GM12878 (cell line): ENCODE measurements at regions not wholly inside any gene's neighbourhood (a gene's known extent, or its start where the extent isn't known, plus 50 kb on each side); places are given as distances from the start of the nearest gene placed in this dataset.

Experiments used
- ATAC-seq: fragments of 200-7000 bp; cut with Tn5 transposase; 3 replicates; pipeline ENCODE4 v1.9.1; 2020; ENCODE audit warnings: mild to moderate bottlenecking, moderate library complexity
- BruUV-seq: library from RNA; stranded (reverse); fragments of 400-500 nt; replicated peaks from 2 replicates; lab custom pipeline; 2021; lab: Mats Ljungman, UMichigan
- CTCF ChIA-PET: fragments of 300-600 bp; sonication (Branson Sonifier 250); formaldehyde crosslinking; extraction: SDS; loops from one replicate; lab custom pipeline; 2021; ENCODE audit warnings: inconsistent platforms; lab: Yijun Ruan, JAX
- POLR2A ChIA-PET: fragments of 350-600 bp; formaldehyde crosslinking; extraction: SDS; loops from one replicate; lab custom pipeline; 2021; ENCODE audit warnings: inconsistent platforms; lab: Charles Lee
- RAD21 ChIA-PET: fragments of 300-600 bp; sonication (Branson Sonifier 250); formaldehyde crosslinking; loops from one replicate; lab custom pipeline; 2023; ENCODE audit warnings: antibody characterized with exemption; ENCODE audit not compliant: unreplicated experiment; lab: Charles Lee
- SMC1A ChIA-PET: fragments of 300-600 bp; sonication (Branson Sonifier 250); formaldehyde crosslinking; loops from one replicate; lab custom pipeline; 2023; ENCODE audit not compliant: unreplicated experiment, uncharacterized antibody; lab: Charles Lee
- DNase-seq: peaks from one replicate; pipeline ENCODE4 v3.0.0-alpha.2; 2011; ENCODE audit warnings: low read depth, low spot score
- FAIRE-seq: peaks from 3 replicates; lab custom pipeline; 2011; peaks lifted over from hg19 to GRCh38; lab: Jason Lieb, UNC
- H2AFZ ChIP-seq: 2 replicates; pipeline ENCODE4 v1.6.0; 2011; ENCODE audit warnings: low read depth, low read length, control low read depth; ENCODE audit not compliant: control insufficient read depth
- H3K27ac ChIP-seq: 2 replicates; pipeline ENCODE4 v1.5.1; 2011; ENCODE audit warnings: control low read depth; ENCODE audit not compliant: control insufficient read depth, insufficient read depth
- H3K27me3 ChIP-seq, 2 experiments: replicated peaks in 1 of 2; 2 replicates each; pipeline versions ENCODE4 v1.6.0 to v1.6.1; 2011; ENCODE audit warnings: low read length in 1 of 2; ENCODE audit not compliant: control insufficient read depth in 2 of 2, insufficient read depth in 2 of 2
- H3K36me3 ChIP-seq, 2 experiments: 2 replicates each; pipeline ENCODE4 v1.5.1; 2011; ENCODE audit warnings: low read length in 1 of 2; ENCODE audit not compliant: control insufficient read depth in 2 of 2, insufficient read depth in 2 of 2
- H3K4me1 ChIP-seq: 2 replicates; pipeline ENCODE4 v1.6.1; 2011; ENCODE audit warnings: mild to moderate bottlenecking, low read length, moderate library complexity, mixed read lengths; ENCODE audit not compliant: control insufficient read depth, insufficient read depth
- H3K4me2 ChIP-seq: 2 replicates; pipeline ENCODE4 v1.6.0; 2011; ENCODE audit warnings: control low read depth; ENCODE audit not compliant: control insufficient read depth, insufficient read depth
- H3K4me3 ChIP-seq: fragments of 200-600 bp; sonication (generic); 2 replicates; pipeline ENCODE4 v1.5.1; 2016
- H3K79me2 ChIP-seq: 2 replicates; pipeline ENCODE4 v1.6.0; 2011; ENCODE audit warnings: low read length; ENCODE audit not compliant: control insufficient read depth, insufficient read depth
- H3K9ac ChIP-seq: 2 replicates; pipeline ENCODE4 v1.8.0; 2011; ENCODE audit warnings: low read length, control low read depth, mixed read lengths; ENCODE audit not compliant: control insufficient read depth, insufficient read depth
- H3K9me3 ChIP-seq: replicated peaks from 3 replicates; pipeline ENCODE4 v1.5.1; 2011; ENCODE audit warnings: mild to moderate bottlenecking, low read length; ENCODE audit not compliant: control insufficient read depth, insufficient read depth
- H4K20me1 ChIP-seq: 2 replicates; pipeline ENCODE4 v1.6.0; 2011; ENCODE audit not compliant: control insufficient read depth, insufficient read depth
- ASH2L ChIP-seq: fragments of 300-600, 200-600 bp; sonication (generic); IDR thresholded peaks from 2 replicates; pipeline ENCODE4 v1.6.1; 2017; ENCODE audit warnings: low read depth, mild to moderate bottlenecking, borderline replicate concordance
- BMI1 ChIP-seq: fragments of 450-650 bp; IDR thresholded peaks from 2 replicates; pipeline ENCODE4 v1.6.1; 2016; ENCODE audit warnings: mild to moderate bottlenecking, moderate library complexity, borderline replicate concordance
- EED ChIP-seq: sonication (generic); IDR thresholded peaks from 2 replicates; pipeline ENCODE4 v1.6.1; 2016; ENCODE audit warnings: antibody characterized with exemption, low read depth
- EGR1 ChIP-seq, 2 experiments: IDR thresholded peaks; 1 replicate in 1 of 2; 2 replicates in 1 of 2; pipeline ENCODE4 v1.6.1; 2011 to 2012; ENCODE audit warnings: low read depth in 2 of 2, low read length in 2 of 2, borderline replicate concordance in 1 of 2, mild to moderate bottlenecking in 1 of 2, moderate library complexity in 1 of 2
- GABPA ChIP-seq: IDR thresholded peaks from 2 replicates; pipeline ENCODE4 v1.6.1; 2014; ENCODE audit warnings: antibody characterized with exemption, low read depth, mild to moderate bottlenecking, inconsistent platforms
- JUND ChIP-seq: IDR thresholded peaks from 2 replicates; pipeline ENCODE4 v1.6.1; 2012; ENCODE audit warnings: low read depth, mild to moderate bottlenecking, low read length, improper control_type of control experiment, moderate library complexity
- KLF5 ChIP-seq: fragments of 450-650 bp; IDR thresholded peaks from 2 replicates; pipeline ENCODE4 v1.6.1; 2014; ENCODE audit warnings: mild to moderate bottlenecking; ENCODE audit not compliant: partially characterized antibody
- MYC ChIP-seq: IDR thresholded peaks from 2 replicates; pipeline ENCODE4 v1.6.1; 2011; ENCODE audit warnings: mild to moderate bottlenecking, low read length, moderate library complexity, inconsistent platforms; ENCODE audit not compliant: insufficient read depth, insufficient replicate concordance, insufficient read length, severe bottlenecking
- NFIC ChIP-seq: IDR thresholded peaks from 2 replicates; pipeline ENCODE4 v1.6.1; 2012; ENCODE audit warnings: low read depth, mild to moderate bottlenecking, inconsistent platforms, low read length, moderate library complexity
- NFXL1 ChIP-seq: fragments of 450-650 bp; IDR thresholded peaks from 2 replicates; pipeline ENCODE4 v1.6.1; 2017; ENCODE audit warnings: antibody characterized with exemption, mild to moderate bottlenecking, borderline replicate concordance
- POLR2AphosphoS2 ChIP-seq: IDR thresholded peaks from 2 replicates; pipeline ENCODE4 v1.6.1; 2011; ENCODE audit warnings: low read depth, mild to moderate bottlenecking, low read length, improper control_type of control experiment, moderate library complexity
- RFX5 ChIP-seq: IDR thresholded peaks from 2 replicates; pipeline ENCODE4 v1.6.1; 2011; ENCODE audit warnings: low read depth, low read length, improper control_type of control experiment
- STAT1 ChIP-seq: fragments of 450-650 bp; conservative IDR thresholded peaks from 2 replicates; pipeline ENCODE4 v1.6.1; 2014; ENCODE audit warnings: antibody characterized with exemption, mild to moderate bottlenecking
- STAT3 ChIP-seq: IDR thresholded peaks from 2 replicates; pipeline ENCODE4 v1.6.1; 2011; ENCODE audit warnings: low read depth, low read length, improper control_type of control experiment
- ZNF274 ChIP-seq: IDR thresholded peaks from one replicate; pipeline ENCODE4 v1.8.0; 2011; ENCODE audit not compliant: insufficient read length, insufficient read depth
- WGBS: methylation state at CpG from one replicate; pipeline ENCODE4 v1.1.6; 2016; ENCODE audit warnings: low lambda C conversion rate; ENCODE audit not compliant: insufficient replicate concordance, insufficient coverage; ENCODE audit errors: missing lambda C conversion rate; 5-methylcytosine and 5-hydroxymethylcytosine counted together
- in situ Hi-C: fragments of 300-500 bp; cut with MboI; formaldehyde crosslinking; loops from 9 replicates; pipeline ENCODE4 v1.14.3; 2018; ENCODE audit warnings: mixed read lengths
- intact Hi-C: fragments of 100-400 bp; cut with micrococcal nuclease; formaldehyde crosslinking; loops from one replicate; pipeline ENCODE4 v1.14.2; 2022; ENCODE audit not compliant: unreplicated experiment
- TF ChIP-seq, protein P1 (sequence below): fragments of 450-650 bp; IDR thresholded peaks from 2 replicates; pipeline ENCODE4 v1.6.1; 2018; ENCODE audit warnings: borderline replicate concordance, mild to moderate bottlenecking; ENCODE audit not compliant: partially characterized antibody
- TF ChIP-seq, protein P2 (sequence below): fragments of 450-650 bp; IDR thresholded peaks from 2 replicates; pipeline ENCODE4 v1.6.1; 2017; ENCODE audit warnings: low read depth, mild to moderate bottlenecking, moderate library complexity
- TF ChIP-seq, protein P3 (sequence below), 3 experiments: IDR thresholded peaks in 2 of 3; conservative IDR thresholded peaks in 1 of 3; 2 replicates each; pipeline ENCODE4 v1.5.1; 2011; ENCODE audit warnings: low read depth in 3 of 3, low read length in 3 of 3, mild to moderate bottlenecking in 3 of 3, control low read depth in 2 of 3, moderate library complexity in 2 of 3, inconsistent platforms in 1 of 3, mixed read lengths in 1 of 3; ENCODE audit not compliant: control insufficient read depth in 2 of 3, insufficient read depth in 1 of 3; ENCODE audit errors: extremely low read depth in 1 of 3

DNA sequence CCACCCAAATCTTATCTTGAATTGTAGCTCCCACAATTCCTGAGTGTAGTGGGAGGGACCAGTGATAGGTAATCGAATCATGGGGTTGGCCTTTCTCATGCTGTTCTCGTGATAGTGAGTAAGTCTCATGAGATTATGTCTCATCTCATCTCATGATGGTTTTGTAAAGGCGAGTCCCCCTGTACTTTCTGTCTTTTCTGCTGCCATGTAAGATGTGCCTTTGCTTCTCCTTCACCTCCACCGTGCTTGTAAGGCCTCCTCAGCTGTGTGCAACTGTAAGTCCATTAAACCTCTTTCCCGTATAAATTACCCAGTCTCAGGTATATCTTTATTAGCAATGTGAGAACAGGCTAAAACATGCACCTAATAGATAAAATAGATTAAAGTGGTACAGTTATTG lies 756.4 kb upstream of the SLITRK5 start:
- ChIA-PET POLR2A (no interaction called here), SMC1A (no interaction called here), RAD21 (no interaction called here), CTCF (no interaction called here)
- H3K4me2 ChIP-seq: no peak overlapping the region
- no peaks in the 10 kb centered on the region for H3K36me3 ChIP-seq
- H3K4me1 ChIP-seq: no peaks in the 10 kb centered on the region
- 22% methylated on average over 5 of the region's 5 CpGs for WGBS
- no peak for FAIRE-seq
- H3K27ac ChIP-seq: no peak overlapping the region
- BruUV-seq: no TSS peak
- no peak overlapping the region for H3K9ac ChIP-seq
- in situ Hi-C loops: no loop called here
- no peaks in the 10 kb centered on the region for H3K9me3 ChIP-seq
- H3K4me3 ChIP-seq: no peak overlapping the region
- H3K79me2 ChIP-seq: no peaks in the 10 kb centered on the region
- no peak overlapping the region for H2AFZ ChIP-seq
- no peak for ATAC-seq
- intact Hi-C loops: no loop called here
- TF ChIP-seq, protein P1, sequence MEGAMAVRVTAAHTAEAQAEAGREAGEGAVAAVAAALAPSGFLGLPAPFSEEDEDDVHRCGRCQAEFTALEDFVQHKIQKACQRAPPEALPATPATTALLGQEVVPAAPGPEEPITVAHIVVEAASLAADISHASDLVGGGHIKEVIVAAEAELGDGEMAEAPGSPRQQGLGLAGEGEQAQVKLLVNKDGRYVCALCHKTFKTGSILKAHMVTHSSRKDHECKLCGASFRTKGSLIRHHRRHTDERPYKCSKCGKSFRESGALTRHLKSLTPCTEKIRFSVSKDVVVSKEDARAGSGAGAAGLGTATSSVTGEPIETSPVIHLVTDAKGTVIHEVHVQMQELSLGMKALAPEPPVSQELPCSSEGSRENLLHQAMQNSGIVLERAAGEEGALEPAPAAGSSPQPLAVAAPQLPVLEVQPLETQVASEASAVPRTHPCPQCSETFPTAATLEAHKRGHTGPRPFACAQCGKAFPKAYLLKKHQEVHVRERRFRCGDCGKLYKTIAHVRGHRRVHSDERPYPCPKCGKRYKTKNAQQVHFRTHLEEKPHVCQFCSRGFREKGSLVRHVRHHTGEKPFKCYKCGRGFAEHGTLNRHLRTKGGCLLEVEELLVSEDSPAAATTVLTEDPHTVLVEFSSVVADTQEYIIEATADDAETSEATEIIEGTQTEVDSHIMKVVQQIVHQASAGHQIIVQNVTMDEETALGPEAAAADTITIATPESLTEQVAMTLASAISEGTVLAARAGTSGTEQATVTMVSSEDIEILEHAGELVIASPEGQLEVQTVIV: no peak
- TF ChIP-seq BMI1 (no peak), NFXL1 (no peak), POLR2AphosphoS2 (no peak), GABPA (no peak), STAT3 (no peak), KLF5 (no peak), RFX5 (no peak), ZNF274 (no peak), ASH2L (no peak), EGR1 (IDR thresholded peaks at IDR 0.05; ENCODE audit: borderline replicate concordance in 1 of 2, low read depth in 2 of 2, low read length in 2 of 2) (no peak), EED (no peak), STAT1 (no peak), MYC (no peak), JUND (no peak), NFIC (no peak)
- TF ChIP-seq, protein P2, sequence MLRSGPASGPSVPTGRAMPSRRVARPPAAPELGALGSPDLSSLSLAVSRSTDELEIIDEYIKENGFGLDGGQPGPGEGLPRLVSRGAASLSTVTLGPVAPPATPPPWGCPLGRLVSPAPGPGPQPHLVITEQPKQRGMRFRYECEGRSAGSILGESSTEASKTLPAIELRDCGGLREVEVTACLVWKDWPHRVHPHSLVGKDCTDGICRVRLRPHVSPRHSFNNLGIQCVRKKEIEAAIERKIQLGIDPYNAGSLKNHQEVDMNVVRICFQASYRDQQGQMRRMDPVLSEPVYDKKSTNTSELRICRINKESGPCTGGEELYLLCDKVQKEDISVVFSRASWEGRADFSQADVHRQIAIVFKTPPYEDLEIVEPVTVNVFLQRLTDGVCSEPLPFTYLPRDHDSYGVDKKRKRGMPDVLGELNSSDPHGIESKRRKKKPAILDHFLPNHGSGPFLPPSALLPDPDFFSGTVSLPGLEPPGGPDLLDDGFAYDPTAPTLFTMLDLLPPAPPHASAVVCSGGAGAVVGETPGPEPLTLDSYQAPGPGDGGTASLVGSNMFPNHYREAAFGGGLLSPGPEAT: no peak
- TF ChIP-seq, protein P3, sequence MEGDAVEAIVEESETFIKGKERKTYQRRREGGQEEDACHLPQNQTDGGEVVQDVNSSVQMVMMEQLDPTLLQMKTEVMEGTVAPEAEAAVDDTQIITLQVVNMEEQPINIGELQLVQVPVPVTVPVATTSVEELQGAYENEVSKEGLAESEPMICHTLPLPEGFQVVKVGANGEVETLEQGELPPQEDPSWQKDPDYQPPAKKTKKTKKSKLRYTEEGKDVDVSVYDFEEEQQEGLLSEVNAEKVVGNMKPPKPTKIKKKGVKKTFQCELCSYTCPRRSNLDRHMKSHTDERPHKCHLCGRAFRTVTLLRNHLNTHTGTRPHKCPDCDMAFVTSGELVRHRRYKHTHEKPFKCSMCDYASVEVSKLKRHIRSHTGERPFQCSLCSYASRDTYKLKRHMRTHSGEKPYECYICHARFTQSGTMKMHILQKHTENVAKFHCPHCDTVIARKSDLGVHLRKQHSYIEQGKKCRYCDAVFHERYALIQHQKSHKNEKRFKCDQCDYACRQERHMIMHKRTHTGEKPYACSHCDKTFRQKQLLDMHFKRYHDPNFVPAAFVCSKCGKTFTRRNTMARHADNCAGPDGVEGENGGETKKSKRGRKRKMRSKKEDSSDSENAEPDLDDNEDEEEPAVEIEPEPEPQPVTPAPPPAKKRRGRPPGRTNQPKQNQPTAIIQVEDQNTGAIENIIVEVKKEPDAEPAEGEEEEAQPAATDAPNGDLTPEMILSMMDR (IDR thresholded peaks at IDR 0.05 in 2 of 3, conservative IDR thresholded peaks at IDR 0.05 in 1 of 3; ENCODE audit: control insufficient read depth in 2 of 3, extremely low read depth in 1 of 3, insufficient read depth in 1 of 3, low read depth in 3 of 3, low read length in 3 of 3): no peak
- TF ChIP-seq, all 136 proteins: peak for 0
- Histone ChIP-seq H4K20me1 (no peaks in the 10 kb centered on the region), H3K27me3 (no peaks in the 10 kb centered on the region)
- DNase-seq: no peak
